ENCODE measurements at regions not wholly inside any gene's neighbourhood (a gene's known extent, or its start where the extent isn't known, plus 50 kb on each side); places are given as distances from the start of the nearest gene placed in this dataset.
A peak's percentile ranks its signal among the peaks of the same experiment; 100 is the strongest.
"Not testable (repeated sequence)": the region's sequence is repeated elsewhere in the genome, so short reads cannot be mapped to it uniquely, and the experiment has no call there.

DNA sequence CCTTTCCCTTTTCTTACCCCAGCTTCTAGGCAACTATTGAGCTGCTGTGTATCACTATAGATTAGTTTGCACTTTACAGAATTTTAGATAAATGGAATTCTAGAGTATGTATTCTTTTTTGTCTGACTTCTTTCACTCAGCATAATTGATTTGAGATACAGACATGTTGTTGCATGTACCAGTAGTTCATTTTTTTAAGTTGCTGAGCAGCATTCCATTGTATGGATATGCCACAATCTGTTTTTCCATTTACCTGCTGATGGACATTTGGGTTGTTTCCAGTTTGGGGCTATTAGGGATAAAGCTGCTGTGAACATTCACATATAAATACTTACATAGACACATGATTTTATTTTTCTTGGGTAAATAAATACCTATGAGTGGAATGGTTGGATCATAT is 135.7 kb downstream of the IGF1 start:
- in situ Hi-C loops (cut with HindIII; ENCODE audit: low sequenced_read_pairs), result no loop called here
- no peak for DNase-seq (ENCODE audit: low spot score)

DNA sequence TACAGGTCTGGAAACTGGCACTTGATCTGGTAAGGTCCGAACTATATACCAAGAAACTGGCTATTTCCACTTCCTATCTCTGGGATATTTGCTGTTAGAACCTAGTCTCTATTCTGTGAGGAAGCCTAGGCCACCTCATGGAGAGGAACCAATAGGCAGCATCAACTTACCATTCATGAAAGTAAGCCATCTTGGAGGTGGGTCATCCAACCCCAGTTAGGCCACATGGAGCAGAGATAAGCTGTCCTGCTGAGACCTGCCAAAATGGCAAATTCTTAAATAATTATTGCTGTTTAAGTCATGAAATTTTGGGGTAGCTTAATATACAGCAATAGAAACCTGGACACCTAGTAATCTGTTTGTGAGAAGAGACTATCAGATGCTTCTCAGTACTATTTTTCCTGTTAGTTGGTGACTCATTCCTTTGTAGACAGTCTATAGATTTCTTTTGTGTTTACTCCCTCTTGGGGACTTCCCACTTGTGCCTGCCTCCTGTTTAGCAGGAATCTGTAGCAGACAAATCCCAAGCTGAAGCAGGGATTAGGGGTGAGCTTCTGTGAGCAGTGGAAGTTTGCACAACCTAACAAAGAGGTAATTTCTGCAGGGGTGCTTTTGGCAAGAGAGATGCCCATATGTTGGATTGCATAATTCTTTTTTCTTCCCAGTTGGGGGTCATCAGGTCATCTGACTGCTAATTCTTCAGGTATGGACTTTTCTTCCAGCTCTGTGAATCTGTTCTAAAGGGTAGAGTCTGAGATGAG is 136.8 kb downstream of the IGF1 start:
- in situ Hi-C loops (cut with HindIII; ENCODE audit: low sequenced_read_pairs), result no loop called here
- DNase-seq (ENCODE audit: low spot score), result peak; percentile 19

GRCh38 chr12:102342281-102343006 is 137.9 kb downstream of the IGF1 start:
- no peak for DNase-seq (ENCODE audit: low spot score)
- in situ Hi-C loops (cut with HindIII; ENCODE audit: low sequenced_read_pairs), result no loop called here

- in situ Hi-C loops (cut with HindIII; ENCODE audit: low sequenced_read_pairs), result no loop called here
- DNase-seq (ENCODE audit: low spot score), result no peak
Measured at GRCh38 chr12:102334765-102335164, 137.1 kb upstream of the PMCH start.

DNA sequence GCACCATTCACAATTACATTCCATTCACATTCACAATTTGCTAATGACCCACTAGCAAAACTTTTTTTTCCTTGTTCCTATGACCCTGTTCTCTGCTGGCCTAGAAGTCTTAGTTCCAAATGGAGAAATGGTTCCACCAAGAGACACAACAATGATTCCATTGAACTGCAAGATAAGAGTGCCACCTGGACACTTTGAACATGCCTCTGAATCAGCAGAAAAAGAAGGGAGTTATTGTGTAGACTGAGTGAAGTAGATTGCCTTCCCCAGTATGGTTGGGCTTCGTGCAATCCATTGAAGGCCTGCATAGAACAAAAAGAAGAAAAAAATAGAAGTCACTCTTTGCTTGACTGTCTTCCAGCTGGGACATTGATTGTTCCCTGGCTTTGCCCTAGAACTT is 133.8 kb upstream of the PMCH start:
- in situ Hi-C loops (cut with HindIII; ENCODE audit: low sequenced_read_pairs), result no loop called here
- DNase-seq (ENCODE audit: low spot score), result no peak

DNA sequence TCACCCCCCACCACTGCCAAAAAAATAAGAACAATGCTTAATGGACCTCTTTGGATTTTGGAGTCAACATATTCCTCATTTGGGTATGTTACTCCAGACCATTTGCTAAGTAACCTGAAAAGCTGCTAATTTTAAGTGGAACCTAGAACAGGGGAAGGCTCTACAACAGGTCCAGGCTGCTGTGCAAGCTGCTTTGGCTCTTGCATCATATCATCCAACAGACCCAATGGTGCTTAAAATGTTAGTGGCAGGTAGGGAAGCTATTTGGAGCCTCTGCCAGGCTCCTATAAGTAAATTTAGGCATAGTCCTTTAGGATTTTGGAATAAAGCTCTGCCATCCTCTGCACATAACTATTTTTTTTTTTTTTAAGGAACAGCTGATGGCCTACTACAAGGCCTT is 132.2 kb upstream of the PMCH start:
- in situ Hi-C loops (cut with HindIII; ENCODE audit: low sequenced_read_pairs), result no loop called here

GRCh38 chr12:102326982-102327381 is 129.3 kb upstream of the PMCH start:
- DNase-seq (ENCODE audit: low spot score), result no peak
- in situ Hi-C loops (cut with HindIII; ENCODE audit: low sequenced_read_pairs), result no loop called here

More for the DNA sequence above, 132.2 kb upstream of the PMCH start:
- DNase-seq (ENCODE audit: low spot score), result no peak

- DNase-seq (ENCODE audit: low spot score); in situ Hi-C loops (cut with HindIII; ENCODE audit: low sequenced_read_pairs): not testable (repeated sequence)
Measured at GRCh38 chr12:102325108-102325507, 127.5 kb upstream of the PMCH start.

DNA sequence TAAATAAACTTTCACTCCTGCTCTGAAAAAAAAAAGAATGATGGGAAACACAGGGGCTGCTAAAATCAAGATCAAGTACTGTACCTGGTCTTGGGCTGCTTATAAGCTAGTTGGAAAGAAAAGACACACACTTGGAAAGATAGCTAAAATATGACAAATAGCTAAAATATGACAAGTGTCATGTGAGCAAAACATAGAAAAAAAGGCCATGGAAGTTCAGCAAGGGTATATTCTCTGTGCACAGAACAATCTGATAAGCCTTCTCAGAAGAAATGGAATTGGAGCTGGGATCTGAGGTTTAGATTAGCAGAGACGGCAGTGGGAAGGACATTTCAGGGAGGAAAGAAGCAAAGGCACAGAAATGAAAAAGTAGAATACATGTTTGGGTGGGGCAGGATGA is 126.2 kb upstream of the PMCH start:
- in situ Hi-C loops (cut with HindIII; ENCODE audit: low sequenced_read_pairs), result no loop called here
- no peak for DNase-seq (ENCODE audit: low spot score)

DNA sequence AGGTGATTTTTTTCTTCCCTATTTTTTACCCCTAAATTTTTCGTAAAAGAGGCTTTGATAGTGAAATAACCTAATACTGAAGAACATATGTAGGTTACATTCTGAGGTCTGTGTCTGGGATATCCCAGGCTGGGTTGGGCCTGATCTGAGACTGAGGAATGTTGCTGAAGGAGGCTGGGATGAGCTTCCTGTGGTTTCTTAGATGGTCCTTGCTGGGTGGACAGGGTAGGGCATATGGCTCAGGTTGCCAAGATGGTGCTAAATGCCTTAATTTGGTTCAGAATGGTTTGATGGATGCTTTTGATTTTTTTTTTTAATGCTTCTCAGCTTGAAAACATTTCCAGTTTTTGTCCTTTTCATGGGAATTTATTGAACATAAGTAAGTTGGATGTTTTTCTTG is 124.6 kb upstream of the PMCH start:
- in situ Hi-C loops (cut with HindIII; ENCODE audit: low sequenced_read_pairs), result no loop called here

DNA sequence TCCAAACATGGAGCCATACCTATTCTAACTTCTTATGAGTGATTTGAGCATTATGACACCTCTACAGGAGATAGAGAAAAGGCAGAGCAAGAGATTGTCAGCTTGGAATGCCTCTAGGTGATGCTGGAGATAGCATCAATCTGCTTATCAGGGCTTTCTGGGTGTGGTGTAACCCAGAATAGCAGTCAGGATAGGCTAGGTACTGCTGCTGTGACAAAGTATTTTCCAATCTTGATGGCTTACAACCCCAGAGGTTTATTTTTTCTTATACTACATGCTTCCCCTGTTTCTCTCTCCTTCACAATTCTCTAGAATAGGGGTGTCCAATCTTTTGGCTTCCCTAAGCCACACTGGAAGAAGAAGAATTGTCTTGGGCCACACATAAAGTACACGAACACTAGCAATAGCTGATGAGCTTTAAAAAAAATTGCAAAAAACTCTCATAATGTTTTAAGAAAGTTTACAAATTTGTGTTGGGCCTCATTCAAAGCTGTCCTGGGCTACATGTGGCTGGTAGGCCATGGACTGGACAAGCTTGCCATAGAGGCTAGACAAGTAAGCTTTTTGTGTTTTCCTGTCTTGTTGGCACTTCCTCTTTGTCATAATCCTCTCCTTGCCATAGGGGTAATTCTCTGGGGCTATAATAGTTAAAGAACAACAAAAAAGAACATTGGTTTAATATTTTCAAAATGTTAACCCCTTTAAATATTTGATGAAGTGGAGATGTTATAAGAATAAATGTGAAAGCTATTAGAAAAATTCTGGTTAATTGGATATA is 123.9 kb upstream of the PMCH start:
- in situ Hi-C loops (cut with HindIII; ENCODE audit: low sequenced_read_pairs), result no loop called here
- DNase-seq (ENCODE audit: low spot score), result no peak

More for the DNA sequence above, 124.6 kb upstream of the PMCH start:
- no peak for DNase-seq (ENCODE audit: low spot score)

DNA sequence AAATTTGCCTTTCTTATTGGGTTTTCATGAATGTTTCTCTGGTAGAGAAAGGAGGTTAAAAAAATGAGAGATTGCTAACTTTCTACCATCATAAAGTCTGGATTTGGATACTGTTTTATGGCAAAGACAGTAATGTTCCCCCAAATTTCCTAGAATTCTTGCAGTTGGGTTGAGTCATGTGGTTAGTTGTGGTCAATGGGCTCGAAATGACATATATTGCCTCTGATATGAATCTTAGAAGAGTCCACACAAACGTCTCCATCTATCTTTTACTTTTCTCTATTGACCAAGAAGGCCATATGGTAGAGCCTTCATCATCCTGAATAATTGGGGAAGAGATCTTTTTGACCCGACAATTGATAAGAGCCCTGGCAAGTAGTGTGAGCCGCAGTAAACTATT is 119.5 kb upstream of the PMCH start:
- no peak for DNase-seq (ENCODE audit: low spot score)
- in situ Hi-C loops (cut with HindIII; ENCODE audit: low sequenced_read_pairs), result no loop called here

DNA sequence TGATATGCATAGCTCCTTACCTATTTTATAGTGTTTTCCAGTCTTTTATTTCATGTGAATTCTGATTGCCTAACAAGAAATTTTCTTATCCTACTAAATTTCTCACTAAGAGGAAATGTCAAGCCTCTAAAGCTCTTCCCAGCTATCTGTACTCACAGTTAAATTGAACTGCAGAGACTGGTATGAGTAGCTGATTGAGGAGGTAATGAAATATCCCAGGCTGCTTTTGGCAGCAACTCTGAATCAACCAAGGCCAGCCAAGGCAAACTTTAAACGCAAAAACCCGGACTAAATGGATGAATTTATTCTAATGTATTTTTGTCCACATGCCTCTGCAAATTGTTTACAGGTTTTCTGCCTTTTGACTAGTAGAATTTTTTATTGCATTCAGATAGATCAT is 119.1 kb upstream of the PMCH start:
- in situ Hi-C loops (cut with HindIII; ENCODE audit: low sequenced_read_pairs), result no loop called here
- DNase-seq (ENCODE audit: low spot score), result no peak

- DNase-seq (ENCODE audit: low spot score), result no peak
- in situ Hi-C loops (cut with HindIII; ENCODE audit: low sequenced_read_pairs), result no loop called here
Measured at GRCh38 chr12:102314821-102315220, 117.2 kb upstream of the PMCH start.

GRCh38 chr12:102313116-102313971 is 115.7 kb upstream of the PMCH start:
- in situ Hi-C loops (cut with HindIII; ENCODE audit: low sequenced_read_pairs); DNase-seq (ENCODE audit: low spot score): not testable (repeated sequence)

DNA sequence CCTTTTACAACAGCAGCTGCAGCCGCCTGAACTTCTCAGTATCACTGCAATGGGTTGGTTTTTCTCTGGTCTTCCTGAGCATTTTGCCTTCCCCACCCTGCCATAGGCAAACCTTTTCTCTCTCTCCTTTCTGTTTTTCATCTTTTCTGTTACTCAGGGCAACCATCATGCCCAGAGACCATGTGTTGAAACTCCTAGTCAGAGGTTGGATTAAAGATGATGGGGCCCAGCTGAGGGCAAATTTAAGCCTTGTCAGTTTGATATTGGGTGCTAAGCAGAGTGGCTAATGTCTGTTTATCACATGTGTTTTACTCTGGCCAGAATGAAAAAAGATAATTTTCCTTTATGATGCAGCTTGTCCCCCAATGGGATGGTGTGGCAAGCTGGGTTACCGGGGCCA is 107.9 kb upstream of the PMCH start:
- in situ Hi-C loops (cut with HindIII; ENCODE audit: low sequenced_read_pairs), result no loop called here
- DNase-seq (ENCODE audit: low spot score), result no peak

DNA sequence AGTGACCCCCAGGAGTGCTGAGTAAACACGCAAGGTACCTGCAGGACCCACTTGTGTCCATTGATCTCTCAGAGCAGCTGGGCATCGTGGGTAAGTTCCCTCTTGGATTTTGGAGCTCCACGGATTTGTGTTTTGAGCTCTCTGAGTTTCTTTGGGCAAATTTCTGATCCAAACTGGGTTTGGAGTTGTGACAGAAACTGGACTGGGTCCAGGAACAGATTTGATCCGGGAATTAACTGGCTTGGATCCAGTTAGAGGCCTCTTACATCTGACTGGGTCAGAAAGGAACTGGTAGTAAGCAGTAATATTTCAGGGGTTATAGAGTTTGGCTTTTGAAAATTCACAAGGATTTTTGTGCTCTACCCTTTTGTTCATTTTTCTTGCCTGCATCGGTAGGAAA is 107.0 kb upstream of the PMCH start:
- in situ Hi-C loops (cut with HindIII; ENCODE audit: low sequenced_read_pairs); DNase-seq (ENCODE audit: low spot score): not testable (repeated sequence)

- in situ Hi-C loops (cut with HindIII; ENCODE audit: low sequenced_read_pairs), result no loop called here
- DNase-seq (ENCODE audit: low spot score), result no peak
Measured at GRCh38 chr12:102302553-102302952, 104.9 kb upstream of the PMCH start.

GRCh38 chr12:102301547-102301946 is 103.9 kb upstream of the PMCH start:
- DNase-seq (ENCODE audit: low spot score), result no peak
- in situ Hi-C loops (cut with HindIII; ENCODE audit: low sequenced_read_pairs), result no loop called here

Data from G401 (cell line).